ENCODE measurements at regions not wholly inside any gene's neighbourhood (a gene's known extent, or its start where the extent isn't known, plus 50 kb on each side); places are given as distances from the start of the nearest gene placed in this dataset.
A peak's percentile ranks its signal among the peaks of the same experiment; 100 is the strongest.
"Not testable (repeated sequence)": the region's sequence is repeated elsewhere in the genome, so short reads cannot be mapped to it uniquely, and the experiment has no call there.

- DNase-seq (ENCODE audit: insufficient read length, low spot score) (no peak), FAIRE-seq (no peak)
Measured at GRCh38 chr2:155633060-155633839, 699.3 kb downstream of the NR4A2 start.

GRCh38 chr2:155630760-155631159, 701.8 kb downstream of the NR4A2 start:
- DNase-seq (ENCODE audit: insufficient read length, low spot score) (no peak), FAIRE-seq (no peak)
- no peak for TF ChIP-seq POLR2A (IDR thresholded peaks at IDR 0.05; ENCODE audit: low read depth, low read length)

More at GRCh38 chr2:155633060-155633839, 699.3 kb downstream of the NR4A2 start:
- TF ChIP-seq POLR2A (IDR thresholded peaks at IDR 0.05; ENCODE audit: low read depth, low read length) = no peak

- no peak for DNase-seq (ENCODE audit: insufficient read length, low spot score)
- no peak for FAIRE-seq
- no peak for TF ChIP-seq POLR2A (IDR thresholded peaks at IDR 0.05; ENCODE audit: low read depth, low read length)
Measured at GRCh38 chr2:155622443-155622842, 710.1 kb downstream of the NR4A2 start.

- DNase-seq (ENCODE audit: insufficient read length, low spot score) (no peak), FAIRE-seq (no peak)
- TF ChIP-seq POLR2A (IDR thresholded peaks at IDR 0.05; ENCODE audit: low read depth, low read length) = no peak
Measured at GRCh38 chr2:155600914-155601760, 731.4 kb downstream of the NR4A2 start.

GRCh38 chr2:155600296-155600695, 732.2 kb downstream of the NR4A2 start:
- FAIRE-seq = no peak
- DNase-seq (ENCODE audit: insufficient read length, low spot score) = no peak
- TF ChIP-seq POLR2A (IDR thresholded peaks at IDR 0.05; ENCODE audit: low read depth, low read length) = no peak

- FAIRE-seq (no peak), DNase-seq (ENCODE audit: insufficient read length, low spot score) (no peak)
- TF ChIP-seq POLR2A (IDR thresholded peaks at IDR 0.05; ENCODE audit: low read depth, low read length) = no peak
Measured at GRCh38 chr2:155599834-155600233, 732.7 kb downstream of the NR4A2 start.

- no peak for TF ChIP-seq POLR2A (IDR thresholded peaks at IDR 0.05; ENCODE audit: low read depth, low read length)
- no peak for DNase-seq (ENCODE audit: insufficient read length, low spot score)
- FAIRE-seq = no peak
Measured at GRCh38 chr2:155583674-155584195, 748.8 kb downstream of the NR4A2 start.

- no peak for FAIRE-seq
Measured at GRCh38 chr2:155574941-155575340, 757.6 kb downstream of the NR4A2 start.

GRCh38 chr2:155547571-155547970, 785.0 kb downstream of the NR4A2 start:
- TF ChIP-seq POLR2A (IDR thresholded peaks at IDR 0.05; ENCODE audit: low read depth, low read length) = no peak
- DNase-seq (ENCODE audit: insufficient read length, low spot score) = no peak
- peak; percentile 69 for FAIRE-seq

More at GRCh38 chr2:155574941-155575340, 757.6 kb downstream of the NR4A2 start:
- DNase-seq (ENCODE audit: insufficient read length, low spot score) = no peak
- no peak for TF ChIP-seq POLR2A (IDR thresholded peaks at IDR 0.05; ENCODE audit: low read depth, low read length)

GRCh38 chr2:155546721-155547555, 785.6 kb downstream of the NR4A2 start:
- peak; percentile 2 for DNase-seq (ENCODE audit: insufficient read length, low spot score)
- FAIRE-seq = peak; percentile 85
- no peak for TF ChIP-seq POLR2A (IDR thresholded peaks at IDR 0.05; ENCODE audit: low read depth, low read length)

GRCh38 chr2:155539028-155539427, 793.5 kb downstream of the NR4A2 start:
- DNase-seq (ENCODE audit: insufficient read length, low spot score); FAIRE-seq: not testable (repeated sequence)

GRCh38 chr2:155528034-155528433, 804.5 kb downstream of the NR4A2 start:
- DNase-seq (ENCODE audit: insufficient read length, low spot score) (no peak), FAIRE-seq (no peak)
- TF ChIP-seq POLR2A (IDR thresholded peaks at IDR 0.05; ENCODE audit: low read depth, low read length) = no peak

- FAIRE-seq = no peak
- no peak for TF ChIP-seq POLR2A (IDR thresholded peaks at IDR 0.05; ENCODE audit: low read depth, low read length)
- DNase-seq (ENCODE audit: insufficient read length, low spot score) = no peak
Measured at GRCh38 chr2:155525199-155525598, 807.3 kb downstream of the NR4A2 start.
